H9 (cell line): ENCODE measurements at regions not wholly inside any gene's neighbourhood (a gene's known extent, or its start where the extent isn't known, plus 50 kb on each side); places are given as distances from the start of the nearest gene placed in this dataset.

Experiments used
- DNase-seq: peaks from one replicate; pipeline ENCODE4 v3.0.0-alpha.2; 2017
- H2AFZ ChIP-seq: one replicate; pipeline ENCODE4 v1.6.1; 2013; ENCODE audit warnings: mild to moderate bottlenecking, low read length, control low read depth, moderate library complexity
- H2AK5ac ChIP-seq: 2 replicates; pipeline ENCODE4 v1.6.1; 2013; ENCODE audit warnings: low read length, control low read depth, mixed read lengths; ENCODE audit not compliant: insufficient read length
- H2BK120ac ChIP-seq: one replicate; pipeline ENCODE4 v1.6.1; 2013; ENCODE audit warnings: low read depth, mild to moderate bottlenecking, low read length, control low read depth, inconsistent platforms; ENCODE audit not compliant: poor library complexity, severe bottlenecking
- H2BK12ac ChIP-seq: 2 replicates; pipeline ENCODE4 v1.6.1; 2013; ENCODE audit warnings: low read length, control low read depth, mixed read lengths, low read depth; ENCODE audit not compliant: insufficient read length
- H2BK15ac ChIP-seq: 2 replicates; pipeline ENCODE4 v1.6.1; 2013; ENCODE audit warnings: low read depth, low read length, control low read depth
- H2BK20ac ChIP-seq: one replicate; pipeline ENCODE4 v1.6.1; 2013; ENCODE audit warnings: low read depth, mild to moderate bottlenecking, low read length, control low read depth, inconsistent platforms; ENCODE audit not compliant: poor library complexity, severe bottlenecking
- H2BK5ac ChIP-seq: 2 replicates; pipeline ENCODE4 v1.6.1; 2013; ENCODE audit warnings: low read length, control low read depth, mixed read lengths; ENCODE audit not compliant: insufficient read length
- H3K14ac ChIP-seq: 2 replicates; pipeline ENCODE4 v1.6.1; 2013; ENCODE audit warnings: low read length, control low read depth; ENCODE audit not compliant: insufficient read depth
- H3K18ac ChIP-seq: 2 replicates; pipeline ENCODE4 v1.6.1; 2013; ENCODE audit warnings: low read depth, mild to moderate bottlenecking, mixed read lengths, low read length, control low read depth; ENCODE audit not compliant: insufficient read length
- H3K23ac ChIP-seq: 2 replicates; pipeline ENCODE4 v1.6.1; 2013; ENCODE audit warnings: low read length, control low read depth, mixed read lengths, low read depth; ENCODE audit not compliant: insufficient read length
- H3K23me2 ChIP-seq: 2 replicates; pipeline ENCODE4 v1.6.1; 2013; ENCODE audit warnings: low read depth, mild to moderate bottlenecking, mixed read lengths, low read length, control low read depth; ENCODE audit not compliant: insufficient read length, poor library complexity, severe bottlenecking
- H3K27ac ChIP-seq: 2 replicates; pipeline ENCODE4 v1.5.1; 2013; ENCODE audit warnings: low read length, control low read depth, mixed read lengths, low read depth; ENCODE audit not compliant: insufficient read length
- H3K27me3 ChIP-seq: 2 replicates; pipeline ENCODE4 v1.6.1; 2013; ENCODE audit warnings: low read length, control low read depth, inconsistent platforms; ENCODE audit not compliant: insufficient read depth
- H3K4ac ChIP-seq: 2 replicates; pipeline ENCODE4 v1.6.1; 2013; ENCODE audit warnings: low read depth, mild to moderate bottlenecking, control low read depth, inconsistent platforms, low read length, moderate library complexity
- H3K4me1 ChIP-seq: 2 replicates; pipeline ENCODE4 v1.6.1; 2013; ENCODE audit warnings: low read length, control low read depth, inconsistent platforms; ENCODE audit not compliant: insufficient read depth
- H3K4me2 ChIP-seq: 2 replicates; pipeline ENCODE4 v1.6.1; 2013; ENCODE audit warnings: low read length, control low read depth, mixed read lengths; ENCODE audit not compliant: insufficient read length, insufficient read depth
- H3K56ac ChIP-seq: 2 replicates; pipeline ENCODE4 v1.6.1; 2013; ENCODE audit warnings: low read depth, mild to moderate bottlenecking, mixed read lengths, low read length, control low read depth; ENCODE audit not compliant: insufficient read length
- H3K79me1 ChIP-seq: 2 replicates; pipeline ENCODE4 v1.6.1; 2013; ENCODE audit warnings: low read depth, mild to moderate bottlenecking, moderate library complexity, low read length, control low read depth, inconsistent platforms; ENCODE audit not compliant: insufficient read depth, poor library complexity, severe bottlenecking
- H3K79me2 ChIP-seq: 2 replicates; pipeline ENCODE4 v1.6.1; 2013; ENCODE audit warnings: low read length, control low read depth, inconsistent platforms; ENCODE audit not compliant: insufficient read depth
- H3K9ac ChIP-seq: 2 replicates; pipeline ENCODE4 v1.6.1; 2013; ENCODE audit warnings: low read length, control low read depth, mixed read lengths; ENCODE audit not compliant: insufficient read length; ENCODE audit errors: extremely low read depth
- H3K9me3 ChIP-seq: one replicate; pipeline ENCODE4 v1.6.1; 2013; ENCODE audit warnings: low read depth, low read length, inconsistent platforms; ENCODE audit not compliant: control insufficient read depth
- H3T11ph ChIP-seq: one replicate; pipeline ENCODE4 v1.6.1; 2013; ENCODE audit warnings: mild to moderate bottlenecking, low read length, control low read depth, inconsistent platforms
- H4K20me1 ChIP-seq: one replicate; pipeline ENCODE4 v1.6.1; 2013; ENCODE audit not compliant: control insufficient read depth, insufficient read length, insufficient read depth
- H4K5ac ChIP-seq: 2 replicates; pipeline ENCODE4 v1.6.1; 2013; ENCODE audit warnings: low read depth, mild to moderate bottlenecking, mixed read lengths, low read length, control low read depth; ENCODE audit not compliant: insufficient read length
- H4K8ac ChIP-seq: replicated peaks from 2 replicates; pipeline ENCODE4 v1.6.1; 2013; ENCODE audit warnings: low read length, control low read depth, mixed read lengths, low read depth; ENCODE audit not compliant: insufficient read length
- H4K91ac ChIP-seq: 2 replicates; pipeline ENCODE4 v1.6.1; 2013; ENCODE audit warnings: low read depth, mild to moderate bottlenecking, moderate library complexity, mixed read lengths, low read length, control low read depth; ENCODE audit not compliant: insufficient read length
- H3K27ac Mint-ChIP-seq, 3 experiments: 2 replicates in 2 of 3; 3 replicates in 1 of 3; pipeline ENCODE4 v1.8.0; 2020 to 2021; ENCODE audit warnings: mixed read lengths in 3 of 3, mild to moderate bottlenecking in 1 of 3, moderate library complexity in 1 of 3
- H3K27me3 Mint-ChIP-seq: 2 replicates; pipeline ENCODE4 v1.8.0; 2021; ENCODE audit warnings: low read depth, mild to moderate bottlenecking, moderate library complexity, mixed read lengths
- H3K36me3 Mint-ChIP-seq, 3 experiments: 2 replicates in 2 of 3; 3 replicates in 1 of 3; pipeline ENCODE4 v1.8.0; 2020 to 2021; ENCODE audit warnings: low read depth in 3 of 3, mixed read lengths in 3 of 3; ENCODE audit not compliant: insufficient read depth in 1 of 3
- H3K4me1 Mint-ChIP-seq, 2 experiments: 2 replicates each; pipeline ENCODE4 v1.8.0; 2020; ENCODE audit warnings: mixed read lengths in 2 of 2
- H3K4me3 Mint-ChIP-seq, 2 experiments: 2 replicates in 1 of 2; 3 replicates in 1 of 2; pipeline ENCODE4 v1.8.0; 2020 to 2021; ENCODE audit warnings: mild to moderate bottlenecking in 2 of 2, mixed read lengths in 2 of 2, moderate library complexity in 1 of 2
- H3K9me3 Mint-ChIP-seq, 2 experiments: 2 replicates in 1 of 2; 3 replicates in 1 of 2; pipeline ENCODE4 v1.8.0; 2020; ENCODE audit warnings: mild to moderate bottlenecking in 2 of 2, mixed read lengths in 2 of 2, moderate library complexity in 1 of 2
- WGBS: extraction: QIAGEN DNeasy Blood & Tissue Kit; methylation state at CpG from one replicate; pipeline ENCODE4 v1.1.7; 2013; ENCODE audit warnings: missing lambda C conversion rate, low lambda C conversion rate, mixed read lengths; ENCODE audit not compliant: insufficient read length; ENCODE audit errors: extremely low coverage; 5-methylcytosine and 5-hydroxymethylcytosine counted together
- TF ChIP-seq, protein P1 (sequence below): fragments of 200-600 bp; sonication (generic); conservative IDR thresholded peaks from 3 replicates; pipeline ENCODE4 v1.8.0; 2021; ENCODE audit warnings: antibody characterized with exemption, mild to moderate bottlenecking

DNA sequence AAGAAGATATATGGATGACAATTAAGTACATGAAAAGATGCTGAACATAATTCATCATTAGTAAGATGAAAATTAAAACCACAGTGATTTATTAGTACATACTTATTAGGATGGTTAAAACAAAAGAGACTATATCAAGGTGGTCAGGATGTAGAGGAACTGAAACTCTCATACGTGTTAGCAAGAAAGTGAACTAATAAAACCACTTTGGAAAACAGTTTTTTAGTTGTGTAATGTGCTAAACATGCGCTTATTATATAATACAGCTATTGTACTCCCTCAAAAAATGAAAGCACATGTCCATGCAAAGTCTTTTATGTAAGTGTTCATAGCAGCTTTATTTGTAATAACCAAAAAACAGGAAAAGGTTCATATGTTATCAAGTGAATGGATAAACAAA is 89.9 kb upstream of the KCTD8 start:
- no peak overlapping the region for H2BK20ac ChIP-seq
- no peaks in the 10 kb centered on the region; the same call in 1 of the 2 replicates for H3K4me1 ChIP-seq
- H3K4ac ChIP-seq, result no peak overlapping the region
- H2BK12ac ChIP-seq, result no peak overlapping the region
- H3K27me3 ChIP-seq, result no peaks in the 10 kb centered on the region
- Mint-ChIP-seq H3K27me3 (no peaks in the 10 kb centered on the region), H3K27ac (no peak overlapping the region), H3K4me3 (no peak overlapping the region), H3K4me1 (peaks cover 12 to 16% of the 10 kb centered on the region in 2 experiments), H3K36me3 (peaks cover 0 to 6% (median 0%) of the 10 kb centered on the region in 3 experiments; a peak in 2 of 7 replicates), H3K9me3 (0 out of 5 replicates have a peak, but pooled peaks cover 0 to 2% of the 10 kb centered on the region in 2 experiments)
- H4K5ac ChIP-seq, result no peak overlapping the region
- no peak overlapping the region for H4K91ac ChIP-seq
- TF ChIP-seq, protein P1, sequence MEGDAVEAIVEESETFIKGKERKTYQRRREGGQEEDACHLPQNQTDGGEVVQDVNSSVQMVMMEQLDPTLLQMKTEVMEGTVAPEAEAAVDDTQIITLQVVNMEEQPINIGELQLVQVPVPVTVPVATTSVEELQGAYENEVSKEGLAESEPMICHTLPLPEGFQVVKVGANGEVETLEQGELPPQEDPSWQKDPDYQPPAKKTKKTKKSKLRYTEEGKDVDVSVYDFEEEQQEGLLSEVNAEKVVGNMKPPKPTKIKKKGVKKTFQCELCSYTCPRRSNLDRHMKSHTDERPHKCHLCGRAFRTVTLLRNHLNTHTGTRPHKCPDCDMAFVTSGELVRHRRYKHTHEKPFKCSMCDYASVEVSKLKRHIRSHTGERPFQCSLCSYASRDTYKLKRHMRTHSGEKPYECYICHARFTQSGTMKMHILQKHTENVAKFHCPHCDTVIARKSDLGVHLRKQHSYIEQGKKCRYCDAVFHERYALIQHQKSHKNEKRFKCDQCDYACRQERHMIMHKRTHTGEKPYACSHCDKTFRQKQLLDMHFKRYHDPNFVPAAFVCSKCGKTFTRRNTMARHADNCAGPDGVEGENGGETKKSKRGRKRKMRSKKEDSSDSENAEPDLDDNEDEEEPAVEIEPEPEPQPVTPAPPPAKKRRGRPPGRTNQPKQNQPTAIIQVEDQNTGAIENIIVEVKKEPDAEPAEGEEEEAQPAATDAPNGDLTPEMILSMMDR, result no peak
- H3K23ac ChIP-seq, result no peak overlapping the region
- no peak overlapping the region for H3K18ac ChIP-seq
- H2BK5ac ChIP-seq, result no peak overlapping the region
- H2BK120ac ChIP-seq, result no peak overlapping the region
- H3K79me1 ChIP-seq, result no peaks in the 10 kb centered on the region
- WGBS, result no CpG with 5 or more reads among the region's 2 CpGs
- no peak overlapping the region for H2AFZ ChIP-seq
- no peak overlapping the region for H3K9ac ChIP-seq
- no peak overlapping the region for H3T11ph ChIP-seq
- H4K20me1 ChIP-seq, result no peaks in the 10 kb centered on the region
- H3K9me3 ChIP-seq, result no peaks in the 10 kb centered on the region
- no peaks in the 10 kb centered on the region for H3K79me2 ChIP-seq
- H3K23me2 ChIP-seq, result no peaks in the 10 kb centered on the region
- no peak overlapping the region for H3K14ac ChIP-seq
- H3K4me2 ChIP-seq, result no peak overlapping the region
- H4K8ac ChIP-seq, result no peak overlapping the region
- H2AK5ac ChIP-seq, result no peak overlapping the region
- no peak for DNase-seq
- H2BK15ac ChIP-seq, result no peak overlapping the region
- H3K27ac ChIP-seq, result no peak overlapping the region
- no peak overlapping the region for H3K56ac ChIP-seq
